CD14-positive monocyte (primary cell): ENCODE measurements at regions not wholly inside any gene's neighbourhood (a gene's known extent, or its start where the extent isn't known, plus 50 kb on each side); places are given as distances from the start of the nearest gene placed in this dataset.

ENCODE experiments used
- DNase-seq, 3 donors: peaks; one replicate each; pipeline ENCODE4 v3.0.0-alpha.2; 2011 to 2022
- H2AFZ ChIP-seq: 2 replicates; pipeline ENCODE4 v1.6.0; 2012; ENCODE audit warnings: mild to moderate bottlenecking, low read depth, low read length, inconsistent platforms; ENCODE audit not compliant: insufficient read depth, poor library complexity, severe bottlenecking
- H3K27ac ChIP-seq, 2 donors: 1 replicate in 1 of 2; 2 replicates in 1 of 2; pipeline ENCODE4 v1.5.1; 2012 to 2013; ENCODE audit warnings: low read length in 2 of 2, control low read depth in 1 of 2, inconsistent platforms in 1 of 2, low read depth in 1 of 2, mild to moderate bottlenecking in 1 of 2
- H3K27me3 ChIP-seq, 2 donors: one replicate each; pipeline versions ENCODE4 v1.6.0 to v1.6.1; 2011 to 2013; ENCODE audit warnings: low read length in 2 of 2; ENCODE audit not compliant: control insufficient read depth in 2 of 2, insufficient read depth in 2 of 2
- H3K36me3 ChIP-seq, 2 donors: replicated peaks in 1 of 2; 1 replicate in 1 of 2; 2 replicates in 1 of 2; pipeline versions ENCODE4 v1.5.1 to v1.6.1; 2012 to 2013; ENCODE audit warnings: low read length in 2 of 2, control low read depth in 1 of 2, inconsistent platforms in 1 of 2, mild to moderate bottlenecking in 1 of 2; ENCODE audit not compliant: insufficient read depth in 2 of 2, control insufficient read depth in 1 of 2
- H3K4me1 ChIP-seq, 2 donors: 1 replicate in 1 of 2; 2 replicates in 1 of 2; pipeline versions ENCODE4 v1.5.1 to v1.6.1; 2012 to 2013; ENCODE audit warnings: low read length in 2 of 2, control low read depth in 1 of 2, inconsistent platforms in 1 of 2, mild to moderate bottlenecking in 1 of 2, moderate library complexity in 1 of 2; ENCODE audit not compliant: insufficient read depth in 2 of 2, control insufficient read depth in 1 of 2
- H3K4me2 ChIP-seq: replicated peaks from 2 replicates; pipeline ENCODE3; 2012; ENCODE audit warnings: low read length, moderate library complexity, mild to moderate bottlenecking; ENCODE audit not compliant: poor library complexity, severe bottlenecking; ENCODE audit errors: extremely low read depth
- H3K4me3 ChIP-seq, 3 experiments: fragments of 200-600 bp in 1 of 3; sonication (generic) in 1 of 3; replicated peaks in 1 of 3; 1 replicate in 2 of 3; 2 replicates in 1 of 3; pipeline ENCODE4 v1.5.1; 2011 to 2013; ENCODE audit warnings: low read length in 3 of 3, mild to moderate bottlenecking in 3 of 3, control low read depth in 2 of 3, low read depth in 2 of 3, inconsistent platforms in 1 of 3, moderate library complexity in 1 of 3
- H3K79me2 ChIP-seq: 2 replicates; pipeline ENCODE4 v1.6.0; 2012; ENCODE audit warnings: mild to moderate bottlenecking, control low read depth, inconsistent platforms, low read length, moderate library complexity; ENCODE audit not compliant: insufficient read depth
- H3K9ac ChIP-seq: 2 replicates; pipeline ENCODE4 v1.6.0; 2017; ENCODE audit warnings: low read length, mild to moderate bottlenecking; ENCODE audit not compliant: insufficient read depth, poor library complexity, severe bottlenecking
- H3K9me3 ChIP-seq, 2 donors: replicated peaks in 1 of 2; 1 replicate in 1 of 2; 2 replicates in 1 of 2; pipeline versions ENCODE4 v1.5.1 to v1.6.1; 2012 to 2013; ENCODE audit warnings: low read length in 2 of 2, control low read depth in 1 of 2; ENCODE audit not compliant: control insufficient read depth in 1 of 2, insufficient read depth in 1 of 2
- H4K20me1 ChIP-seq: 2 replicates; pipeline ENCODE4 v1.6.0; 2012; ENCODE audit warnings: mild to moderate bottlenecking, low read length, control low read depth, moderate library complexity; ENCODE audit not compliant: insufficient read depth
- H3K27ac Mint-ChIP-seq, 7 donors: one replicate each; pipeline ENCODE4 v1.8.0; 2020; ENCODE audit warnings: mild to moderate bottlenecking in 7 of 7, mixed read lengths in 7 of 7, moderate library complexity in 6 of 7, inconsistent platforms in 2 of 7
- H3K27me3 Mint-ChIP-seq, 3 donors: one replicate each; pipeline ENCODE4 v1.8.0; 2021 to 2022; ENCODE audit warnings: low read depth in 3 of 3, mild to moderate bottlenecking in 3 of 3, mixed read lengths in 3 of 3, moderate library complexity in 3 of 3, inconsistent platforms in 1 of 3
- H3K36me3 Mint-ChIP-seq, 2 donors: one replicate each; pipeline ENCODE4 v1.8.0; 2020; ENCODE audit warnings: mixed read lengths in 2 of 2, inconsistent platforms in 1 of 2, mild to moderate bottlenecking in 1 of 2
- H3K4me1 Mint-ChIP-seq: one replicate; pipeline ENCODE4 v1.8.0; 2020; ENCODE audit warnings: mild to moderate bottlenecking, mixed read lengths
- H3K4me3 Mint-ChIP-seq, 2 donors: one replicate each; pipeline ENCODE4 v1.8.0; 2020; ENCODE audit warnings: mild to moderate bottlenecking in 2 of 2, mixed read lengths in 2 of 2, moderate library complexity in 1 of 2
- H3K9me3 Mint-ChIP-seq, 7 donors: one replicate each; pipeline ENCODE4 v1.8.0; 2020 to 2022; ENCODE audit warnings: mixed read lengths in 7 of 7, mild to moderate bottlenecking in 6 of 7, moderate library complexity in 6 of 7, inconsistent platforms in 2 of 7
- CTCF ChIP-seq: fragments of 200-600 bp; IDR thresholded peaks from one replicate; pipeline ENCODE4 v1.8.0; 2022; ENCODE audit warnings: antibody characterized with exemption, mild to moderate bottlenecking
- WGBS: methylation state at CpG from one replicate; pipeline ENCODE4 v1.1.5; 2013; ENCODE audit warnings: missing lambda C conversion rate; ENCODE audit not compliant: insufficient coverage; 5-methylcytosine and 5-hydroxymethylcytosine counted together
- intact Hi-C, 2 donors: fragments of 100-400 bp; cut with micrococcal nuclease; formaldehyde crosslinking; loops; one replicate each; pipeline versions ENCODE4 v1.15.0 to v1.15.1; 2023

- Mint-ChIP-seq H3K4me3 (no peak overlapping the region), H3K27ac (no peak overlapping the region), H3K36me3 (no peaks in the 10 kb centered on the region), H3K27me3 (peaks cover under 1 to 3% (median 3%) of the 10 kb centered on the region in 3 donors), H3K9me3 (peaks cover 0 to 5% (median 2%) of the 10 kb centered on the region in 7 donors), H3K4me1 (no peaks in the 10 kb centered on the region)
- H3K9me3 ChIP-seq, result no peaks in the 10 kb centered on the region
- H3K4me2 ChIP-seq, result no peak overlapping the region
- H3K36me3 ChIP-seq, result no peaks in the 10 kb centered on the region
- H4K20me1 ChIP-seq, result no peaks in the 10 kb centered on the region
- H3K9ac ChIP-seq, result no peak overlapping the region
- H3K4me1 ChIP-seq, result no peaks in the 10 kb centered on the region
- TF ChIP-seq CTCF, result no peak
- no peaks in the 10 kb centered on the region for H3K79me2 ChIP-seq
- H3K27ac ChIP-seq, result no peak overlapping the region
- no CpG with 5 or more reads among the region's 2 CpGs for WGBS
- DNase-seq, result no peak
- H3K4me3 ChIP-seq, result no peak overlapping the region
- intact Hi-C loops, result no loop called here
- H3K27me3 ChIP-seq, result no peaks in the 10 kb centered on the region
- H2AFZ ChIP-seq, result no peak overlapping the region
These were observed 51.6 kb upstream of the PMCH start for GRCh38 chr12:102249079-102249841.
